HEK293 (cell line): ENCODE measurements at regions not wholly inside any gene's neighbourhood (a gene's known extent, or its start where the extent isn't known, plus 50 kb on each side); places are given as distances from the start of the nearest gene placed in this dataset.

Experiments used
- CTCF ChIA-PET: fragments of 350-600 bp; formaldehyde crosslinking; extraction: SDS; loops from one replicate; lab custom pipeline; 2021; ENCODE audit warnings: antibody characterized with exemption; lab: Yijun Ruan, JAX
- POLR2A ChIA-PET: fragments of 300-600 bp; formaldehyde crosslinking; extraction: SDS; loops from one replicate; lab custom pipeline; 2020; ENCODE audit warnings: antibody characterized with exemption, inconsistent platforms; lab: Yijun Ruan, JAX
- H3K27ac ChIP-seq: fragments of 200-500 bp; sonication (Bioruptor generic); 2 replicates; pipeline ENCODE4 v1.5.1; 2014; ENCODE audit warnings: low read depth, low read length, control low read depth, inconsistent platforms; ENCODE audit errors: extremely low read depth
- H3K36me3 ChIP-seq, 2 experiments: fragments of 200-500 bp in 1 of 2; sonication (Bioruptor generic) in 1 of 2; 1 replicate in 1 of 2; 2 replicates in 1 of 2; pipeline ENCODE4 v1.5.1; 2014 to 2017; ENCODE audit warnings: inconsistent platforms in 2 of 2, low read length in 2 of 2; ENCODE audit not compliant: control insufficient read depth in 2 of 2, insufficient read depth in 1 of 2
- H3K4me1 ChIP-seq: fragments of 200-500 bp; sonication (Bioruptor generic); 2 replicates; pipeline ENCODE4 v1.5.1; 2014; ENCODE audit warnings: mild to moderate bottlenecking, low read length, inconsistent platforms; ENCODE audit not compliant: control insufficient read depth, insufficient read depth
- H3K4me3 ChIP-seq: 2 replicates; pipeline ENCODE4 v1.5.1; 2011; ENCODE audit warnings: low read depth, mild to moderate bottlenecking, control low read depth, low read length, moderate library complexity
- H3K9me3 ChIP-seq: fragments of 200-500 bp; sonication (Bioruptor generic); 2 replicates; pipeline ENCODE4 v1.5.1; 2014; ENCODE audit warnings: low read depth, low read length, inconsistent platforms; ENCODE audit not compliant: control insufficient read depth, insufficient read depth
- GLIS1 ChIP-seq: fragments of 450-650 bp; formaldehyde crosslinking; IDR thresholded peaks from 2 replicates; pipeline ENCODE4 v1.5.1; 2016; ENCODE audit warnings: missing biosample characterization, missing genetic modification characterization
- ZEB2 ChIP-seq: fragments of 450-650 bp; formaldehyde crosslinking; IDR thresholded peaks from 2 replicates; pipeline ENCODE4 v1.5.1; 2016; ENCODE audit warnings: missing biosample characterization, missing genetic modification characterization
- ZNF10 ChIP-seq: fragments of 450-650 bp; formaldehyde crosslinking; IDR thresholded peaks from 2 replicates; pipeline ENCODE4 v1.5.1; 2017; ENCODE audit warnings: missing biosample characterization, missing genetic modification characterization
- ZNF121 ChIP-seq: fragments of 450-650 bp; formaldehyde crosslinking; IDR thresholded peaks from 2 replicates; pipeline ENCODE4 v1.5.1; 2016; ENCODE audit warnings: missing biosample characterization, missing genetic modification characterization
- ZNF169 ChIP-seq: fragments of 450-650 bp; formaldehyde crosslinking; IDR thresholded peaks from 2 replicates; pipeline ENCODE4 v1.5.1; 2016; ENCODE audit warnings: missing biosample characterization, missing genetic modification characterization
- ZNF350 ChIP-seq: fragments of 450-650 bp; formaldehyde crosslinking; IDR thresholded peaks from 2 replicates; pipeline ENCODE4 v1.5.0; 2017; ENCODE audit warnings: missing biosample characterization, mild to moderate bottlenecking, missing genetic modification characterization
- ZNF416 ChIP-seq: fragments of 450-650 bp; formaldehyde crosslinking; IDR thresholded peaks from 2 replicates; pipeline ENCODE4 v1.5.1; 2016; ENCODE audit warnings: missing biosample characterization, missing genetic modification characterization
- ZNF423 ChIP-seq: fragments of 450-650 bp; formaldehyde crosslinking; IDR thresholded peaks from 2 replicates; pipeline ENCODE4 v1.5.1; 2016; ENCODE audit warnings: missing biosample characterization, missing genetic modification characterization
- ZNF48 ChIP-seq: fragments of 450-650 bp; formaldehyde crosslinking; IDR thresholded peaks from 2 replicates; pipeline ENCODE4 v1.5.1; 2016; ENCODE audit warnings: missing biosample characterization, missing genetic modification characterization
- ZNF561 ChIP-seq: fragments of 450-650 bp; IDR thresholded peaks from 2 replicates; pipeline ENCODE4 v1.5.1; 2018; ENCODE audit warnings: missing biosample characterization, missing genetic modification characterization, borderline replicate concordance
- ZNF585B ChIP-seq: fragments of 450-650 bp; formaldehyde crosslinking; IDR thresholded peaks from 2 replicates; pipeline ENCODE4 v1.5.1; 2016; ENCODE audit warnings: missing biosample characterization, missing genetic modification characterization
- ZNF596 ChIP-seq: fragments of 450-650 bp; IDR thresholded peaks from 2 replicates; pipeline ENCODE4 v1.5.0; 2018; ENCODE audit warnings: missing biosample characterization, mild to moderate bottlenecking, missing genetic modification characterization, moderate library complexity
- ZNF837 ChIP-seq: fragments of 450-650 bp; formaldehyde crosslinking; IDR thresholded peaks from 2 replicates; pipeline ENCODE4 v1.5.1; 2016; ENCODE audit warnings: missing biosample characterization, missing genetic modification characterization
- TF ChIP-seq, protein P1 (sequence below): fragments of 450-650 bp; formaldehyde crosslinking; conservative IDR thresholded peaks from 2 replicates; pipeline ENCODE4 v1.5.1; 2016; ENCODE audit warnings: low read depth, missing biosample characterization, missing genetic modification characterization
- TF ChIP-seq, protein P2 (sequence below): fragments of 450-650 bp; formaldehyde crosslinking; IDR thresholded peaks from 2 replicates; pipeline ENCODE4 v1.5.1; 2016; ENCODE audit warnings: missing biosample characterization, missing genetic modification characterization
- TF ChIP-seq, protein P3 (sequence below): fragments of 450-650 bp; formaldehyde crosslinking; IDR thresholded peaks from 2 replicates; pipeline ENCODE4 v1.5.1; 2016; ENCODE audit warnings: missing biosample characterization, missing genetic modification characterization
- TF ChIP-seq, protein P4 (sequence below): fragments of 450-650 bp; formaldehyde crosslinking; IDR thresholded peaks from 2 replicates; pipeline ENCODE4 v1.5.1; 2016; ENCODE audit warnings: missing biosample characterization, missing genetic modification characterization
- TF ChIP-seq, protein P5 (sequence below): fragments of 450-650 bp; formaldehyde crosslinking; IDR thresholded peaks from 2 replicates; pipeline ENCODE4 v1.5.1; 2016; ENCODE audit warnings: missing biosample characterization, missing genetic modification characterization
- TF ChIP-seq, protein P6 (sequence below): fragments of 450-650 bp; formaldehyde crosslinking; IDR thresholded peaks from 2 replicates; pipeline ENCODE4 v1.5.1; 2017; ENCODE audit warnings: missing biosample characterization, mild to moderate bottlenecking, missing genetic modification characterization, moderate library complexity
- TF ChIP-seq, protein P7 (sequence below): fragments of 450-650 bp; formaldehyde crosslinking; IDR thresholded peaks from 2 replicates; pipeline ENCODE4; 2016; ENCODE audit warnings: missing biosample characterization, missing genetic modification characterization

DNA sequence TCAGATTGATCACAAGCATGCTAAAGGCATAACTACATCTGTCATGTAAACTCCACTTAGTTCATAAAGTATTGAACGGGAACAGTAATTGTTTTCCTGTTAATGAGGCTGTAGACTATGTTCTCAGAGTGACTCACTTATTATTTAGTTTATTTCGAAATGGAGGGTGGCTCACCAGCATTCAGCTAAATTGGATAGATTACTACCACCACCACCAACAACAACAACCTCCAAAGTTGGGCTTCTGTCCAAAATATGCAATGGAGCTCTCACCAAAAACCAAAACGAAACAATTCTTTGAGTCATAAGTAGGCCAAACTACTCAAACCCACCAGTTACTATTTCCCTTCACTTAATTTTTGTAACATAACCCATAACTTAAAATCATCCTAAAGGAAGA, 127.9 kb upstream of the NRBF2 start (continued):
- TF ChIP-seq, protein P1, sequence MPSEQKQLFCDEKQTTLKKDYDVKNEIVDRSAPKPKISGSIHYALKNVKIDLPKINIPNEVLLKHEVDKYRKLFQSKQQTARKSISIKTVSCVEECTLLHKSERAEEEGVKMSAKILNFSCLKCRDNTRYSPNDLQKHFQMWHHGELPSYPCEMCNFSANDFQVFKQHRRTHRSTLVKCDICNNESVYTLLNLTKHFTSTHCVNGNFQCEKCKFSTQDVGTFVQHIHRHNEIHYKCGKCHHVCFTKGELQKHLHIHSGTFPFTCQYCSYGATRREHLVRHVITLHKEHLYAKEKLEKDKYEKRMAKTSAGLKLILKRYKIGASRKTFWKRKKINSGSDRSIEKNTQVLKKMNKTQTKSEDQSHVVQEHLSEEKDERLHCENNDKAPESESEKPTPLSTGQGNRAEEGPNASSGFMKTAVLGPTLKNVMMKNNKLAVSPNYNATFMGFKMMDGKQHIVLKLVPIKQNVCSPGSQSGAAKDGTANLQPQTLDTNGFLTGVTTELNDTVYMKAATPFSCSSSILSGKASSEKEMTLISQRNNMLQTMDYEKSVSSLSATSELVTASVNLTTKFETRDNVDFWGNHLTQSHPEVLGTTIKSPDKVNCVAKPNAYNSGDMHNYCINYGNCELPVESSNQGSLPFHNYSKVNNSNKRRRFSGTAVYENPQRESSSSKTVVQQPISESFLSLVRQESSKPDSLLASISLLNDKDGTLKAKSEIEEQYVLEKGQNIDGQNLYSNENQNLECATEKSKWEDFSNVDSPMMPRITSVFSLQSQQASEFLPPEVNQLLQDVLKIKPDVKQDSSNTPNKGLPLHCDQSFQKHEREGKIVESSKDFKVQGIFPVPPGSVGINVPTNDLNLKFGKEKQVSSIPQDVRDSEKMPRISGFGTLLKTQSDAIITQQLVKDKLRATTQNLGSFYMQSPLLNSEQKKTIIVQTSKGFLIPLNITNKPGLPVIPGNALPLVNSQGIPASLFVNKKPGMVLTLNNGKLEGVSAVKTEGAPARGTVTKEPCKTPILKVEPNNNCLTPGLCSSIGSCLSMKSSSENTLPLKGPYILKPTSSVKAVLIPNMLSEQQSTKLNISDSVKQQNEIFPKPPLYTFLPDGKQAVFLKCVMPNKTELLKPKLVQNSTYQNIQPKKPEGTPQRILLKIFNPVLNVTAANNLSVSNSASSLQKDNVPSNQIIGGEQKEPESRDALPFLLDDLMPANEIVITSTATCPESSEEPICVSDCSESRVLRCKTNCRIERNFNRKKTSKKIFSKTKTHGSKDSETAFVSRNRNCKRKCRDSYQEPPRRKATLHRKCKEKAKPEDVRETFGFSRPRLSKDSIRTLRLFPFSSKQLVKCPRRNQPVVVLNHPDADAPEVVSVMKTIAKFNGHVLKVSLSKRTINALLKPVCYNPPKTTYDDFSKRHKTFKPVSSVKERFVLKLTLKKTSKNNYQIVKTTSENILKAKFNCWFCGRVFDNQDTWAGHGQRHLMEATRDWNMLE (tag by site-specific recombination): no peak
- TF ChIP-seq ZNF350 (tag by site-specific recombination) (no peak), ZNF121 (no peak), ZNF596 (tag by site-specific recombination) (no peak), GLIS1 (tag by site-specific recombination) (no peak)
- TF ChIP-seq, all 188 proteins: peak for 0

DNA sequence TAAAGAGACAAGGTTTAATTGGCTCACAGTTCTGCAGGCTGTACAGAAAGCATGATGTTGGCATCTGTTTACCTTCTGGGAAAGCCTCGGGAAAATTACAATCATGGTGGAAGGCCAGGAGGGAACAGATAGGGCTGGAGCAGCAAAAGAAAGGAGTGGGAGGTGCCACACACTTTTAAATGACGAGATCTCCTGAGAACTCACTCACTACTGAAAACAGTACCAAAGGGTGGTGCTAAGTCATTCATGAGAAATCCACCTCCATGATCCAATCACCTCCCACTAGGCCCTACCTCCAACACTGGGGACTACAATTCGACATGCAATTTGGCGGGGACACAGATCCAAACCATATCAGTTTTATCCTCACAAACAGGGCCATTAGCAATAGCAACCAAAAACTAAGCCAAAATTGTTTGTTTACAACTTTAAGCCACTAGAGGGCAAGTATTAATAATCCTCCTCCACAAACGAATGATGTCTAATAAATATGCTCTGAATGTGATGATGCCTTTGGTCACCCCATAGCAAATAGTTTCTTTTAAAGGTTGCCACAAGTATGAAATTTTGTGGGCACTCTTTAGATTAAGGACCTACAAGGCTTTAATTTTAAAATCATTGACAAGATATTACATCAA, 129.2 kb upstream of the NRBF2 start:
- Histone ChIP-seq H3K27ac (no peak overlapping the region), H3K4me3 (no peak overlapping the region), H3K9me3 (no peaks in the 10 kb centered on the region), H3K4me1 (no peaks in the 10 kb centered on the region), H3K36me3 (no peaks in the 10 kb centered on the region)
- POLR2A ChIA-PET: no interaction called here
- CTCF ChIA-PET: no interaction called here
- TF ChIP-seq ZNF837 (tag by site-specific recombination) (no peak), ZNF10 (tag by site-specific recombination) (no peak), ZNF561 (no peak), ZNF48 (no peak), ZEB2 (tag by site-specific recombination) (no peak), ZNF169 (tag by site-specific recombination) (no peak), ZNF423 (tag by site-specific recombination) (no peak), ZNF416 (no peak), ZNF585B (no peak)
- TF ChIP-seq, protein P2, sequence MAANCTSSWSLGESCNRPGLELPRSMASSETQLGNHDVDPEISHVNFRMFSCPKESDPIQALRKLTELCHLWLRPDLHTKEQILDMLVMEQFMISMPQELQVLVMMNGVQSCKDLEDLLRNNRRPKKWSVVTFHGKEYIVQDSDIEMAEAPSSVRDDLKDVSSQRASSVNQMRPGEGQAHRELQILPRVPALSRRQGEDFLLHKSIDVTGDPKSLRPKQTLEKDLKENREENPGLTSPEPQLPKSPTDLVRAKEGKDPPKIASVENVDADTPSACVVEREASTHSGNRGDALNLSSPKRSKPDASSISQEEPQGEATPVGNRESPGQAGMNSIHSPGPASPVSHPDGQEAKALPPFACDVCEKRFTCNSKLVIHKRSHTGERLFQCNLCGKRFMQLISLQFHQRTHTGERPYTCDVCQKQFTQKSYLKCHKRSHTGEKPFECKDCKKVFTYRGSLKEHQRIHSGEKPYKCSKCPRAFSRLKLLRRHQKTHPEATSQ (tag by site-specific recombination): no peak
- TF ChIP-seq, protein P3, sequence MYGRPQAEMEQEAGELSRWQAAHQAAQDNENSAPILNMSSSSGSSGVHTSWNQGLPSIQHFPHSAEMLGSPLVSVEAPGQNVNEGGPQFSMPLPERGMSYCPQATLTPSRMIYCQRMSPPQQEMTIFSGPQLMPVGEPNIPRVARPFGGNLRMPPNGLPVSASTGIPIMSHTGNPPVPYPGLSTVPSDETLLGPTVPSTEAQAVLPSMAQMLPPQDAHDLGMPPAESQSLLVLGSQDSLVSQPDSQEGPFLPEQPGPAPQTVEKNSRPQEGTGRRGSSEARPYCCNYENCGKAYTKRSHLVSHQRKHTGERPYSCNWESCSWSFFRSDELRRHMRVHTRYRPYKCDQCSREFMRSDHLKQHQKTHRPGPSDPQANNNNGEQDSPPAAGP (tag by site-specific recombination): no peak
- TF ChIP-seq, protein P4, sequence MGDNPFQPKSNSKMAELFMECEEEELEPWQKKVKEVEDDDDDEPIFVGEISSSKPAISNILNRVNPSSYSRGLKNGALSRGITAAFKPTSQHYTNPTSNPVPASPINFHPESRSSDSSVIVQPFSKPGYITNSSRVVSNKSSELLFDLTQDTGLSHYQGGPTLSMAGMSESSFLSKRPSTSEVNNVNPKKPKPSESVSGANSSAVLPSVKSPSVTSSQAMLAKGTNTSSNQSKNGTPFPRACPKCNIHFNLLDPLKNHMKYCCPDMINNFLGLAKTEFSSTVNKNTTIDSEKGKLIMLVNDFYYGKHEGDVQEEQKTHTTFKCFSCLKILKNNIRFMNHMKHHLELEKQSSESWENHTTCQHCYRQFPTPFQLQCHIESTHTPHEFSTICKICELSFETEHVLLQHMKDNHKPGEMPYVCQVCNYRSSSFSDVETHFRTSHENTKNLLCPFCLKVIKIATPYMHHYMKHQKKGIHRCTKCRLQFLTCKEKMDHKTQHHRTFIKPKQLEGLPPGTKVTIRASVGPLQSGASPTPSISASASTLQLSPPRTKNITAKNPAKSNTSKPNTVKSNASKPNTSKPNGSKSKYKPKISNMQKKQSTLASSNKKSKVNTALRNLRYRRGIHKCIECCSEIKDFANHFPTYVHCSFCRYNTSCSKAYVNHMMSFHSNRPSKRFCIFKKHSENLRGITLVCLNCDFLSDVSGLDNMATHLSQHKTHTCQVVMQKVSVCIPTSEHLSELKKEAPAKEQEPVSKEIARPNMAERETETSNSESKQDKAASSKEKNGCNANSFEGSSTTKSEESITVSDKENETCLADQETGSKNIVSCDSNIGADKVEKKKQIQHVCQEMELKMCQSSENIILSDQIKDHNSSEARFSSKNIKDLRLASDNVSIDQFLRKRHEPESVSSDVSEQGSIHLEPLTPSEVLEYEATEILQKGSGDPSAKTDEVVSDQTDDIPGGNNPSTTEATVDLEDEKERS (tag by site-specific recombination): no peak
- TF ChIP-seq, protein P5, sequence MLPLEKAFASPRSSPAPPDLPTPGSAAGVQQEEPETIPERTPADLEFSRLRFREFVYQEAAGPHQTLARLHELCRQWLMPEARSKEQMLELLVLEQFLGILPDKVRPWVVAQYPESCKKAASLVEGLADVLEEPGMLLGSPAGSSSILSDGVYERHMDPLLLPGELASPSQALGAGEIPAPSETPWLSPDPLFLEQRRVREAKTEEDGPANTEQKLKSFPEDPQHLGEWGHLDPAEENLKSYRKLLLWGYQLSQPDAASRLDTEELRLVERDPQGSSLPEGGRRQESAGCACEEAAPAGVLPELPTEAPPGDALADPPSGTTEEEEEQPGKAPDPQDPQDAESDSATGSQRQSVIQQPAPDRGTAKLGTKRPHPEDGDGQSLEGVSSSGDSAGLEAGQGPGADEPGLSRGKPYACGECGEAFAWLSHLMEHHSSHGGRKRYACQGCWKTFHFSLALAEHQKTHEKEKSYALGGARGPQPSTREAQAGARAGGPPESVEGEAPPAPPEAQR: no peak
- TF ChIP-seq, protein P6, sequence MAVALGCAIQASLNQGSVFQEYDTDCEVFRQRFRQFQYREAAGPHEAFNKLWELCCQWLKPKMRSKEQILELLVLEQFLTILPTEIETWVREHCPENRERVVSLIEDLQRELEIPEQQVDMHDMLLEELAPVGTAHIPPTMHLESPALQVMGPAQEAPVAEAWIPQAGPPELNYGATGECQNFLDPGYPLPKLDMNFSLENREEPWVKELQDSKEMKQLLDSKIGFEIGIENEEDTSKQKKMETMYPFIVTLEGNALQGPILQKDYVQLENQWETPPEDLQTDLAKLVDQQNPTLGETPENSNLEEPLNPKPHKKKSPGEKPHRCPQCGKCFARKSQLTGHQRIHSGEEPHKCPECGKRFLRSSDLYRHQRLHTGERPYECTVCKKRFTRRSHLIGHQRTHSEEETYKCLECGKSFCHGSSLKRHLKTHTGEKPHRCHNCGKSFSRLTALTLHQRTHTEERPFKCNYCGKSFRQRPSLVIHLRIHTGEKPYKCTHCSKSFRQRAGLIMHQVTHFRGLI (tag by site-specific recombination): no peak
- TF ChIP-seq, protein P7, sequence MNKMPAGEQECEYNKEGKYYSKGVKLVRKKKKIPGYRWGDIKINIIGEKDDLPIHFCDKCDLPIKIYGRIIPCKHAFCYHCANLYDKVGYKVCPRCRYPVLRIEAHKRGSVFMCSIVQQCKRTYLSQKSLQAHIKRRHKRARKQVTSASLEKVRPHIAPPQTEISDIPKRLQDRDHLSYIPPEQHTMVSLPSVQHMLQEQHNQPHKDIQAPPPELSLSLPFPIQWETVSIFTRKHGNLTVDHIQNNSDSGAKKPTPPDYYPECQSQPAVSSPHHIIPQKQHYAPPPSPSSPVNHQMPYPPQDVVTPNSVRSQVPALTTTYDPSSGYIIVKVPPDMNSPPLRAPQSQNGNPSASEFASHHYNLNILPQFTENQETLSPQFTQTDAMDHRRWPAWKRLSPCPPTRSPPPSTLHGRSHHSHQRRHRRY (tag by site-specific recombination): no peak
